K562 (cell line): ENCODE measurements at regions not wholly inside any gene's neighbourhood (a gene's known extent, or its start where the extent isn't known, plus 50 kb on each side); places are given as distances from the start of the nearest gene placed in this dataset.

Source experiments
- CHD4 ChIP-seq: fragments of 200-600 bp; sonication (generic); IDR thresholded peaks from 3 replicates; pipeline ENCODE4 v1.6.1; 2012; ENCODE audit warnings: low read depth, mild to moderate bottlenecking, mixed read lengths, low read length, inconsistent platforms; ENCODE audit not compliant: insufficient read depth, insufficient replicate concordance, poor library complexity, severe bottlenecking
- ESRRA ChIP-seq: fragments of 450-650 bp; IDR thresholded peaks from 2 replicates; pipeline ENCODE4 v1.6.1; 2014; ENCODE audit warnings: low read depth, mild to moderate bottlenecking, moderate library complexity, borderline replicate concordance
- ETV1 ChIP-seq: fragments of 450-650 bp; conservative IDR thresholded peaks from 2 replicates; pipeline ENCODE4 v1.6.1; 2016; ENCODE audit warnings: missing genetic modification characterization, control low read depth, low read depth, missing compliant biosample characterization
- MXI1 ChIP-seq: IDR thresholded peaks from 2 replicates; pipeline ENCODE4 v1.6.1; 2011; ENCODE audit warnings: low read depth, mild to moderate bottlenecking, improper control_type of control experiment, low read length
- SP1 ChIP-seq: sonication (generic); formaldehyde crosslinking; IDR thresholded peaks from 2 replicates; pipeline ENCODE4 v1.8.1; 2022; ENCODE audit warnings: mild to moderate bottlenecking, missing genetic modification reagents
- ZNF146 ChIP-seq: IDR thresholded peaks from one replicate; pipeline ENCODE4 v1.6.1; 2018; ENCODE audit warnings: missing compliant biosample characterization; ENCODE audit not compliant: unreplicated experiment
- TF ChIP-seq, protein P1 (sequence below), 3 experiments: IDR thresholded peaks in 2 of 3; conservative IDR thresholded peaks in 1 of 3; 2 replicates each; pipeline ENCODE4 v1.5.1; 2011 to 2012; ENCODE audit warnings: low read length in 3 of 3, mild to moderate bottlenecking in 3 of 3, control low read depth in 2 of 3, improper control_type of control experiment in 1 of 3, inconsistent platforms in 1 of 3, low read depth in 1 of 3, mixed read lengths in 1 of 3, moderate library complexity in 1 of 3; ENCODE audit not compliant: insufficient read depth in 2 of 3
- TF ChIP-seq, protein P2 (sequence below): sonication (generic); formaldehyde crosslinking; IDR thresholded peaks from 2 replicates; pipeline ENCODE4 v1.9.0; 2022; ENCODE audit warnings: mild to moderate bottlenecking, missing genetic modification reagents

DNA sequence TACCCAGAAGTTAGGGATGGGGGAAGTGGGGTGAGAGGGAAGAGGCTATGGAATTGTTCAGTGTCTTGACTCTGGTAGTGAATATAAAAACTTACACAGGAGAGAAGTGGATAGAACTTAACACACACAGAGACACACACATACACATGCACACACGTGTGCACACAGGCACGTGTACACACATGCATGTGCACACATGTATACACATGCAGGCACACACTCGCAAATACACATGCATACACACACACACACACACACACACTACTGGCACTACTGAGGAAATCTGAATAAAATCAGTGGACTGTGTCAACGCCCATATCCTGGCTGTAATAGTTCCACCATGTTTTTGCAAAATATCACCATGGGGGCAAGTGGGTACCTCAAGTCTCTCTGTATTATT is 107.9 kb downstream of the IRS2 start:
- no peak for TF ChIP-seq ETV1 (tag)
- TF ChIP-seq SP1 (CRISPR knock-in tag), result no peak
- TF ChIP-seq, protein P1, sequence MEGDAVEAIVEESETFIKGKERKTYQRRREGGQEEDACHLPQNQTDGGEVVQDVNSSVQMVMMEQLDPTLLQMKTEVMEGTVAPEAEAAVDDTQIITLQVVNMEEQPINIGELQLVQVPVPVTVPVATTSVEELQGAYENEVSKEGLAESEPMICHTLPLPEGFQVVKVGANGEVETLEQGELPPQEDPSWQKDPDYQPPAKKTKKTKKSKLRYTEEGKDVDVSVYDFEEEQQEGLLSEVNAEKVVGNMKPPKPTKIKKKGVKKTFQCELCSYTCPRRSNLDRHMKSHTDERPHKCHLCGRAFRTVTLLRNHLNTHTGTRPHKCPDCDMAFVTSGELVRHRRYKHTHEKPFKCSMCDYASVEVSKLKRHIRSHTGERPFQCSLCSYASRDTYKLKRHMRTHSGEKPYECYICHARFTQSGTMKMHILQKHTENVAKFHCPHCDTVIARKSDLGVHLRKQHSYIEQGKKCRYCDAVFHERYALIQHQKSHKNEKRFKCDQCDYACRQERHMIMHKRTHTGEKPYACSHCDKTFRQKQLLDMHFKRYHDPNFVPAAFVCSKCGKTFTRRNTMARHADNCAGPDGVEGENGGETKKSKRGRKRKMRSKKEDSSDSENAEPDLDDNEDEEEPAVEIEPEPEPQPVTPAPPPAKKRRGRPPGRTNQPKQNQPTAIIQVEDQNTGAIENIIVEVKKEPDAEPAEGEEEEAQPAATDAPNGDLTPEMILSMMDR (IDR thresholded peaks at IDR 0.05 in 2 of 3, conservative IDR thresholded peaks at IDR 0.05 in 1 of 3; ENCODE audit: insufficient read depth in 2 of 3, low read depth in 1 of 3, low read length in 3 of 3), result no peak
- TF ChIP-seq, protein P2, sequence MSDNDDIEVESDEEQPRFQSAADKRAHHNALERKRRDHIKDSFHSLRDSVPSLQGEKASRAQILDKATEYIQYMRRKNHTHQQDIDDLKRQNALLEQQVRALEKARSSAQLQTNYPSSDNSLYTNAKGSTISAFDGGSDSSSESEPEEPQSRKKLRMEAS (CRISPR knock-in tag), result no peak
- TF ChIP-seq ESRRA, result no peak
- TF ChIP-seq MXI1, result no peak
- no peak for TF ChIP-seq CHD4
- TF ChIP-seq ZNF146 (CRISPR knock-in tag), result no peak
